D341Med (cell line): ENCODE measurements at regions not wholly inside any gene's neighbourhood (a gene's known extent, or its start where the extent isn't known, plus 50 kb on each side); places are given as distances from the start of the nearest gene placed in this dataset.

Experiments used
- DNase-seq: peaks from one replicate; pipeline ENCODE4 v3.0.0; 2012; ENCODE audit warnings: low spot score

DNA sequence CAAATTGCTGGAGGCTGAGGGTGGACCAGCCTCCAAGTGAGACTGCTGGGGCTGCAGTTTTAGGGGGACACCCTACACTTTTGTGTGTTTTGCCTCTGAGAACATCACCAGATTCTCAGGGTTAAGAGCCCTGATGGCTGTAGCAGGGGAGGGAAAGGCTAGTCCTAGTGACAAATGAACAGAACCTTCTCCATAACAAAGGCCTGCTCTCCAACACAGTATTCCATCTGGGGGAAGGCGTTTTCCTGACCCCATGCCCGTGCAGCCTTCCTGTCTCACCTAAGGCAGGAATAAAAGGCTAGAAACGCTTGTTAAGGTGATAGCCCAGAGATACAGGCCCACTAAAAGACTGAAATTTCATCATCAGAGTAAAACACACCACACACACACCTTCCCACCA is 50.2 kb upstream of the NSMCE3 start:
- DNase-seq: no peak
